Endothelial cell of umbilical vein (primary cell): ENCODE measurements at regions not wholly inside any gene's neighbourhood (a gene's known extent, or its start where the extent isn't known, plus 50 kb on each side); places are given as distances from the start of the nearest gene placed in this dataset.

ENCODE experiments used
- BruUV-seq: library from RNA; stranded (reverse); fragments of 400-500 nt; replicated peaks from 2 replicates; lab custom pipeline; 2021; lab: Mats Ljungman, UMichigan
- CTCF ChIA-PET: fragments of 300-600, 350-600 bp; sonication (Branson Sonifier 250); formaldehyde crosslinking; loops from one replicate; lab custom pipeline; 2021; ENCODE audit warnings: antibody characterized with exemption, inconsistent platforms; lab: Charles Lee
- POLR2A ChIA-PET: fragments of 300-600, 350-600 bp; sonication (Branson Sonifier 250); formaldehyde crosslinking; loops from one replicate; lab custom pipeline; 2021; ENCODE audit warnings: antibody characterized with exemption, inconsistent platforms; lab: Charles Lee
- DNase-seq: peaks from one replicate; pipeline ENCODE4 v3.0.0-alpha.2; 2011; ENCODE audit warnings: low read depth, low spot score
- FAIRE-seq: peaks from 2 replicates; lab custom pipeline; 2011; peaks lifted over from hg19 to GRCh38; lab: Jason Lieb, UNC
- H2AFZ ChIP-seq: 2 replicates; pipeline ENCODE4 v1.6.0; 2012; ENCODE audit warnings: low read depth, low read length, control low read depth, inconsistent platforms
- H3K27ac ChIP-seq: 2 replicates; pipeline ENCODE4 v1.5.1; 2011; ENCODE audit warnings: low read depth, mild to moderate bottlenecking, control low read depth, low read length, moderate library complexity; ENCODE audit not compliant: insufficient read depth
- H3K27me3 ChIP-seq, 2 experiments: 2 replicates each; pipeline versions ENCODE4 v1.6.0 to v1.6.1; 2011; ENCODE audit warnings: low read length in 2 of 2, mixed read lengths in 1 of 2; ENCODE audit not compliant: control insufficient read depth in 2 of 2, insufficient read depth in 2 of 2
- H3K36me3 ChIP-seq, 2 experiments: 2 replicates in 1 of 2; 3 replicates in 1 of 2; pipeline ENCODE4 v1.5.1; 2011; ENCODE audit warnings: low read length in 2 of 2, mild to moderate bottlenecking in 1 of 2, moderate library complexity in 1 of 2; ENCODE audit not compliant: control insufficient read depth in 2 of 2, insufficient read depth in 2 of 2; ENCODE audit errors: extremely low read depth in 1 of 2
- H3K4me1 ChIP-seq: 3 replicates; pipeline ENCODE4 v1.5.1; 2011; ENCODE audit warnings: mild to moderate bottlenecking, low read length; ENCODE audit not compliant: control insufficient read depth, insufficient read depth; ENCODE audit errors: extremely low read depth
- H3K4me2 ChIP-seq: 2 replicates; pipeline ENCODE4 v1.6.1; 2011; ENCODE audit warnings: low read length, control low read depth, mixed read lengths; ENCODE audit not compliant: insufficient read depth
- H3K4me3 ChIP-seq, 3 experiments: fragments of 200-600 bp in 1 of 3; sonication (generic), shearing (Covaris generic) in 1 of 3; replicated peaks in 1 of 3; 2 replicates each; pipeline ENCODE4 v1.5.1; 2011 to 2016; ENCODE audit warnings: control low read depth in 3 of 3, low read length in 3 of 3, mild to moderate bottlenecking in 2 of 3, inconsistent platforms in 1 of 3, low read depth in 1 of 3, moderate library complexity in 1 of 3; ENCODE audit not compliant: insufficient read depth in 1 of 3
- H3K79me2 ChIP-seq: 2 replicates; pipeline ENCODE4 v1.6.0; 2012; ENCODE audit warnings: low read length, inconsistent platforms; ENCODE audit not compliant: control insufficient read depth, insufficient read depth
- H3K9ac ChIP-seq: replicated peaks from 2 replicates; pipeline ENCODE3; 2011; ENCODE audit warnings: low read length, control low read depth; ENCODE audit not compliant: insufficient read depth; ENCODE audit errors: extremely low read depth
- H3K9me1 ChIP-seq: replicated peaks from 3 replicates; pipeline ENCODE4 v1.6.0; 2011; ENCODE audit warnings: mild to moderate bottlenecking, low read length; ENCODE audit not compliant: control insufficient read depth, insufficient read depth; ENCODE audit errors: extremely low read depth
- H3K9me3 ChIP-seq: replicated peaks from 2 replicates; pipeline ENCODE4 v1.5.1; 2012; ENCODE audit warnings: low read length, inconsistent platforms; ENCODE audit not compliant: control insufficient read depth, insufficient read depth
- H4K20me1 ChIP-seq: replicated peaks from 2 replicates; pipeline ENCODE3; 2011; ENCODE audit warnings: mild to moderate bottlenecking, low read length; ENCODE audit not compliant: control insufficient read depth, insufficient read depth; ENCODE audit errors: extremely low read depth
- CTCF ChIP-seq, 2 donors: IDR thresholded peaks; 1 replicate in 1 of 2; 2 replicates in 1 of 2; pipeline ENCODE4 v1.5.1; 2011; ENCODE audit warnings: low read length in 2 of 2, mild to moderate bottlenecking in 2 of 2, moderate library complexity in 2 of 2, control low read depth in 1 of 2, inconsistent platforms in 1 of 2, low read depth in 1 of 2; ENCODE audit not compliant: insufficient read depth in 1 of 2; ENCODE audit errors: extremely low read depth in 1 of 2
- EZH2 ChIP-seq: IDR thresholded peaks from 2 replicates; pipeline ENCODE4 v1.6.1; 2012; ENCODE audit warnings: borderline replicate concordance, low read depth, mild to moderate bottlenecking, moderate library complexity, low read length, inconsistent platforms; ENCODE audit not compliant: severe bottlenecking
- FOS ChIP-seq: IDR thresholded peaks from 2 replicates; pipeline ENCODE4 v1.6.1; 2011; ENCODE audit warnings: mild to moderate bottlenecking, low read length, moderate library complexity, borderline replicate concordance; ENCODE audit not compliant: insufficient read depth
- GATA2 ChIP-seq: IDR thresholded peaks from 2 replicates; pipeline ENCODE4 v1.7.0; 2011; ENCODE audit warnings: low read depth, mild to moderate bottlenecking, moderate library complexity, mixed read lengths, low read length; ENCODE audit not compliant: insufficient read length, insufficient read depth
- JUN ChIP-seq: IDR thresholded peaks from 2 replicates; pipeline ENCODE4 v1.6.1; 2011; ENCODE audit warnings: borderline replicate concordance, low read depth; ENCODE audit not compliant: insufficient read length, insufficient read depth
- MAX ChIP-seq: IDR thresholded peaks from 2 replicates; pipeline ENCODE4 v1.6.1; 2011; ENCODE audit not compliant: insufficient read depth, insufficient read length
- MYC ChIP-seq: IDR thresholded peaks from one replicate; pipeline ENCODE4 v1.6.1; 2011; ENCODE audit warnings: mild to moderate bottlenecking, low read depth, low read length
- POLR2A ChIP-seq: IDR thresholded peaks from 2 replicates; pipeline ENCODE4 v1.6.1; 2012; ENCODE audit warnings: low read depth, mild to moderate bottlenecking, control low read depth, low read length
- POLR2AphosphoS5 ChIP-seq: IDR thresholded peaks from 2 replicates; pipeline ENCODE4 v1.6.1; 2012; ENCODE audit warnings: low read depth, mild to moderate bottlenecking, control low read depth, low read length, moderate library complexity; ENCODE audit not compliant: insufficient read depth
- dilution Hi-C: fragments of 300-500 bp; cut with MboI; formaldehyde crosslinking; loops from one replicate; pipeline ENCODE4 v1.15.0; 2019; ENCODE audit warnings: low sequenced_read_pairs; ENCODE audit not compliant: extremely low pct_ligation_motif_present
- intact Hi-C: fragments of 100-400 bp; cut with micrococcal nuclease; formaldehyde crosslinking; loops from one replicate; pipeline ENCODE4 v1.10.0; 2022

- POLR2A ChIA-PET = no interaction called here
Observed at GRCh38 chr1:24983006-24983680, 53.1 kb upstream of the RUNX3 start.

More at GRCh38 chr1:24983006-24983680, 53.1 kb upstream of the RUNX3 start:
- Histone ChIP-seq H2AFZ (no peak overlapping the region), H3K9me3 (no peaks in the 10 kb centered on the region), H3K79me2 (no peaks in the 10 kb centered on the region), H3K4me1 (no peaks in the 10 kb centered on the region), H3K36me3 (no peaks in the 10 kb centered on the region), H3K27ac (no peak overlapping the region), H3K4me2 (no peak overlapping the region), H3K9ac (no peak overlapping the region), H4K20me1 (no peaks in the 10 kb centered on the region), H3K9me1 (no peaks in the 10 kb centered on the region), H3K4me3 (no peak overlapping the region), H3K27me3 (peaks cover 0 to 3% of the 10 kb centered on the region in 2 experiments)
- dilution Hi-C loops (loop anchor here (10.0 kb wide), 1 partner anchor 62 kb away; no protein-coding TSS in a partner anchor), intact Hi-C loops (no loop called here)
- BruUV-seq = no TSS peak
- TF ChIP-seq EZH2 (no peak), POLR2AphosphoS5 (no peak), MAX (no peak), JUN (no peak), CTCF (IDR thresholded peaks at IDR 0.05; ENCODE audit: extremely low read depth in 1 of 2, insufficient read depth in 1 of 2, low read depth in 1 of 2, low read length in 2 of 2) (no peak), GATA2 (no peak), POLR2A (no peak), FOS (no peak), MYC (no peak)
- no peak for DNase-seq
- no peak for FAIRE-seq
- CTCF ChIA-PET = interaction anchor here (1.5 kb wide), 1 partner anchor 9 kb away, joined by 3 read pairs; no protein-coding TSS in a partner anchor
